ENCODE measurements at regions not wholly inside any gene's neighbourhood (a gene's known extent, or its start where the extent isn't known, plus 50 kb on each side); places are given as distances from the start of the nearest gene placed in this dataset.

GRCh38 chr5:4563400-4563799 lies 576.7 kb upstream of the ADAMTS16 start:
- CTCF ChIA-PET, result no interaction called here
- POLR2A ChIA-PET, result no interaction called here
- no peak overlapping the region for H3K27ac Mint-ChIP-seq
- no peak for DNase-seq
- H3K4me1 Mint-ChIP-seq (ENCODE audit: low read depth), result no peaks in the 10 kb centered on the region
- H3K9me3 Mint-ChIP-seq (ENCODE audit: insufficient read depth), result peaks cover 16% of the 10 kb centered on the region
- H3K36me3 Mint-ChIP-seq (ENCODE audit: low read depth), result no peaks in the 10 kb centered on the region
- ATAC-seq, result no peak
- no peak overlapping the region for H3K4me3 Mint-ChIP-seq
- H3K27me3 Mint-ChIP-seq (ENCODE audit: low read depth), result no peaks in the 10 kb centered on the region

GRCh38 chr5:4570047-4570995 lies 569.8 kb upstream of the ADAMTS16 start:
- Mint-ChIP-seq H3K4me1 (ENCODE audit: low read depth) (no peaks in the 10 kb centered on the region), H3K36me3 (ENCODE audit: low read depth) (no peaks in the 10 kb centered on the region), H3K4me3 (no peak overlapping the region), H3K9me3 (ENCODE audit: insufficient read depth) (no peaks in the 10 kb centered on the region), H3K27me3 (ENCODE audit: low read depth) (no peaks in the 10 kb centered on the region), H3K27ac (no peak overlapping the region)
- POLR2A ChIA-PET, result no interaction called here
- ATAC-seq, result no peak
- CTCF ChIA-PET, result no interaction called here
- DNase-seq, result no peak

GRCh38 chr5:4571248-4571948 lies 568.7 kb upstream of the ADAMTS16 start:
- Mint-ChIP-seq H3K27me3 (ENCODE audit: low read depth) (no peaks in the 10 kb centered on the region), H3K4me3 (no peak overlapping the region), H3K4me1 (ENCODE audit: low read depth) (no peaks in the 10 kb centered on the region), H3K9me3 (ENCODE audit: insufficient read depth) (no peaks in the 10 kb centered on the region), H3K36me3 (ENCODE audit: low read depth) (no peaks in the 10 kb centered on the region), H3K27ac (no peak overlapping the region)
- DNase-seq (no peak), ATAC-seq (no peak)
- ChIA-PET CTCF (no interaction called here), POLR2A (no interaction called here)

GRCh38 chr5:4572311-4573100 lies 567.6 kb upstream of the ADAMTS16 start:
- Mint-ChIP-seq H3K27me3 (ENCODE audit: low read depth) (no peaks in the 10 kb centered on the region), H3K4me3 (no peak overlapping the region), H3K4me1 (ENCODE audit: low read depth) (no peaks in the 10 kb centered on the region), H3K36me3 (ENCODE audit: low read depth) (no peaks in the 10 kb centered on the region), H3K9me3 (ENCODE audit: insufficient read depth) (no peaks in the 10 kb centered on the region), H3K27ac (no peak overlapping the region)
- no peak for ATAC-seq
- POLR2A ChIA-PET, result no interaction called here
- CTCF ChIA-PET, result no interaction called here
- no peak for DNase-seq

GRCh38 chr5:4575608-4576007 lies 564.5 kb upstream of the ADAMTS16 start:
- DNase-seq (no peak), ATAC-seq (no peak)
- ChIA-PET CTCF (no interaction called here), POLR2A (no interaction called here)
- H3K36me3 Mint-ChIP-seq (ENCODE audit: low read depth), result no peaks in the 10 kb centered on the region
- H3K9me3 Mint-ChIP-seq (ENCODE audit: insufficient read depth), result peaks cover 3% of the 10 kb centered on the region
- no peaks in the 10 kb centered on the region for H3K27me3 Mint-ChIP-seq (ENCODE audit: low read depth)
- no peak overlapping the region for H3K4me3 Mint-ChIP-seq
- no peak overlapping the region for H3K27ac Mint-ChIP-seq
- H3K4me1 Mint-ChIP-seq (ENCODE audit: low read depth), result no peaks in the 10 kb centered on the region

GRCh38 chr5:4576161-4576748 lies 563.9 kb upstream of the ADAMTS16 start:
- Mint-ChIP-seq H3K27ac (no peak overlapping the region), H3K36me3 (ENCODE audit: low read depth) (no peaks in the 10 kb centered on the region), H3K4me1 (ENCODE audit: low read depth) (no peaks in the 10 kb centered on the region), H3K4me3 (no peak overlapping the region), H3K27me3 (ENCODE audit: low read depth) (no peaks in the 10 kb centered on the region), H3K9me3 (ENCODE audit: insufficient read depth) (peaks cover 3% of the 10 kb centered on the region)
- DNase-seq (no peak), ATAC-seq (no peak)
- ChIA-PET POLR2A (no interaction called here), CTCF (no interaction called here)

- no peaks in the 10 kb centered on the region for H3K27me3 Mint-ChIP-seq (ENCODE audit: low read depth)
- ATAC-seq (no peak), DNase-seq (no peak)
- ChIA-PET POLR2A (no interaction called here), CTCF (no interaction called here)
- H3K4me3 Mint-ChIP-seq, result no peak overlapping the region
- H3K27ac Mint-ChIP-seq, result no peak overlapping the region
- H3K9me3 Mint-ChIP-seq (ENCODE audit: insufficient read depth), result peaks cover 3% of the 10 kb centered on the region
- H3K36me3 Mint-ChIP-seq (ENCODE audit: low read depth), result no peaks in the 10 kb centered on the region
- no peaks in the 10 kb centered on the region for H3K4me1 Mint-ChIP-seq (ENCODE audit: low read depth)
These were observed 563.2 kb upstream of the ADAMTS16 start for GRCh38 chr5:4576908-4577307.

- ATAC-seq (no peak), DNase-seq (no peak)
- Mint-ChIP-seq H3K9me3 (ENCODE audit: insufficient read depth) (peaks cover 12% of the 10 kb centered on the region), H3K27me3 (ENCODE audit: low read depth) (no peaks in the 10 kb centered on the region), H3K4me3 (no peak overlapping the region), H3K4me1 (ENCODE audit: low read depth) (no peaks in the 10 kb centered on the region), H3K36me3 (ENCODE audit: low read depth) (no peaks in the 10 kb centered on the region), H3K27ac (no peak overlapping the region)
- CTCF ChIA-PET, result no interaction called here
- POLR2A ChIA-PET, result no interaction called here
These were observed 560.5 kb upstream of the ADAMTS16 start for GRCh38 chr5:4579679-4580078.

GRCh38 chr5:4580772-4581171 lies 559.4 kb upstream of the ADAMTS16 start:
- Mint-ChIP-seq H3K4me3 (no peak overlapping the region), H3K4me1 (ENCODE audit: low read depth) (no peaks in the 10 kb centered on the region), H3K27ac (no peak overlapping the region), H3K9me3 (ENCODE audit: insufficient read depth) (peaks cover 12% of the 10 kb centered on the region), H3K27me3 (ENCODE audit: low read depth) (no peaks in the 10 kb centered on the region), H3K36me3 (ENCODE audit: low read depth) (no peaks in the 10 kb centered on the region)
- DNase-seq (no peak), ATAC-seq (no peak)
- ChIA-PET POLR2A (no interaction called here), CTCF (no interaction called here)

- ChIA-PET POLR2A (no interaction called here), CTCF (no interaction called here)
- H3K27ac Mint-ChIP-seq, result no peak overlapping the region
- no peaks in the 10 kb centered on the region for H3K4me1 Mint-ChIP-seq (ENCODE audit: low read depth)
- H3K27me3 Mint-ChIP-seq (ENCODE audit: low read depth), result no peaks in the 10 kb centered on the region
- no peak overlapping the region for H3K4me3 Mint-ChIP-seq
- DNase-seq (no peak), ATAC-seq (no peak)
- H3K36me3 Mint-ChIP-seq (ENCODE audit: low read depth), result no peaks in the 10 kb centered on the region
- H3K9me3 Mint-ChIP-seq (ENCODE audit: insufficient read depth), result peaks cover 12% of the 10 kb centered on the region
These were observed 558.8 kb upstream of the ADAMTS16 start for GRCh38 chr5:4581289-4581688.

- ChIA-PET POLR2A (no interaction called here), CTCF (no interaction called here)
- Mint-ChIP-seq H3K9me3 (ENCODE audit: insufficient read depth) (peaks cover 11% of the 10 kb centered on the region), H3K4me1 (ENCODE audit: low read depth) (no peaks in the 10 kb centered on the region), H3K4me3 (no peak overlapping the region), H3K27me3 (ENCODE audit: low read depth) (no peaks in the 10 kb centered on the region), H3K27ac (no peak overlapping the region), H3K36me3 (ENCODE audit: low read depth) (no peaks in the 10 kb centered on the region)
- ATAC-seq (no peak), DNase-seq (no peak)
These were observed 555.1 kb upstream of the ADAMTS16 start for GRCh38 chr5:4584982-4585381.

GRCh38 chr5:4613440-4613839 lies 526.7 kb upstream of the ADAMTS16 start:
- DNase-seq (no peak), ATAC-seq (no peak)
- no peaks in the 10 kb centered on the region for H3K36me3 Mint-ChIP-seq (ENCODE audit: low read depth)
- no peak overlapping the region for H3K27ac Mint-ChIP-seq
- POLR2A ChIA-PET, result no interaction called here
- H3K4me3 Mint-ChIP-seq, result no peak overlapping the region
- no peaks in the 10 kb centered on the region for H3K4me1 Mint-ChIP-seq (ENCODE audit: low read depth)
- peaks cover 10% of the 10 kb centered on the region for H3K9me3 Mint-ChIP-seq (ENCODE audit: insufficient read depth)
- no peaks in the 10 kb centered on the region for H3K27me3 Mint-ChIP-seq (ENCODE audit: low read depth)
- CTCF ChIA-PET, result no interaction called here
